Loucy (cell line): ENCODE measurements at regions not wholly inside any gene's neighbourhood (a gene's known extent, or its start where the extent isn't known, plus 50 kb on each side); places are given as distances from the start of the nearest gene placed in this dataset.

Source experiments
- H2AFZ ChIP-seq: fragments of 200-600 bp; sonication (generic); 2 replicates; pipeline ENCODE4 v1.6.0; 2016; ENCODE audit warnings: antibody characterized with exemption, mild to moderate bottlenecking, low read length, moderate library complexity
- H3F3A ChIP-seq: fragments of 200-600 bp; 2 replicates; pipeline ENCODE4 v1.6.0; 2016; ENCODE audit warnings: antibody characterized with exemption, low read depth, mild to moderate bottlenecking
- H3K27me3 ChIP-seq: fragments of 200-600 bp; sonication (generic); 2 replicates; pipeline ENCODE4 v1.6.1; 2014; ENCODE audit warnings: low read length, mild to moderate bottlenecking; ENCODE audit not compliant: insufficient read depth, poor library complexity, severe bottlenecking
- H3K36me3 ChIP-seq: fragments of 200-600 bp; sonication (generic); 2 replicates; pipeline ENCODE4 v1.6.1; 2016; ENCODE audit warnings: low read length; ENCODE audit not compliant: insufficient read depth
- H3K4me1 ChIP-seq: fragments of 200-600 bp; sonication (generic); 2 replicates; pipeline ENCODE4 v1.5.1; 2014; ENCODE audit warnings: low read length, mild to moderate bottlenecking; ENCODE audit not compliant: insufficient read depth, poor library complexity, severe bottlenecking
- H3K4me2 ChIP-seq: fragments of 200-600 bp; sonication (generic); 2 replicates; pipeline ENCODE4 v1.6.0; 2014; ENCODE audit warnings: antibody characterized with exemption, low read length, low read depth, mild to moderate bottlenecking; ENCODE audit not compliant: poor library complexity, severe bottlenecking
- H3K4me3 ChIP-seq: fragments of 200-600 bp; sonication (generic); 2 replicates; pipeline ENCODE4 v1.5.1; 2014; ENCODE audit warnings: low read length, mild to moderate bottlenecking, mixed read lengths; ENCODE audit not compliant: poor library complexity, severe bottlenecking
- H3K79me2 ChIP-seq: fragments of 200-600 bp; sonication (generic); 2 replicates; pipeline ENCODE4 v1.6.1; 2014; ENCODE audit warnings: low read length; ENCODE audit not compliant: insufficient read depth
- H3K9ac ChIP-seq: fragments of 200-600 bp; sonication (generic); 2 replicates; pipeline ENCODE4 v1.6.0; 2014; ENCODE audit warnings: mild to moderate bottlenecking, low read depth, low read length, moderate library complexity; ENCODE audit not compliant: poor library complexity, severe bottlenecking
- H3K9me2 ChIP-seq: fragments of 200-600 bp; sonication (generic); replicated peaks from 2 replicates; pipeline ENCODE4 v1.6.1; 2016; ENCODE audit warnings: low read depth, low read length, mixed read lengths
- H3K9me3 ChIP-seq: fragments of 200-600 bp; sonication (generic); 2 replicates; pipeline ENCODE4 v1.6.1; 2014; ENCODE audit warnings: mild to moderate bottlenecking, antibody characterized with exemption, low read length, low read depth; ENCODE audit not compliant: insufficient read depth
- H4K20me1 ChIP-seq: fragments of 200-600 bp; sonication (generic); 2 replicates; pipeline ENCODE4 v1.6.0; 2014; ENCODE audit warnings: antibody characterized with exemption, low read length, mild to moderate bottlenecking; ENCODE audit not compliant: insufficient read depth, poor library complexity, severe bottlenecking
- EZH2phosphoT487 ChIP-seq: fragments of 200-600 bp; IDR thresholded peaks from 2 replicates; pipeline ENCODE4 v1.6.1; 2018; ENCODE audit warnings: antibody characterized with exemption, mild to moderate bottlenecking, moderate library complexity, borderline replicate concordance
- TF ChIP-seq, protein P1 (sequence below): fragments of 200-600 bp; sonication (generic); conservative IDR thresholded peaks from 2 replicates; pipeline ENCODE4 v1.5.1; 2014; ENCODE audit warnings: mild to moderate bottlenecking, antibody characterized with exemption, low read length

DNA sequence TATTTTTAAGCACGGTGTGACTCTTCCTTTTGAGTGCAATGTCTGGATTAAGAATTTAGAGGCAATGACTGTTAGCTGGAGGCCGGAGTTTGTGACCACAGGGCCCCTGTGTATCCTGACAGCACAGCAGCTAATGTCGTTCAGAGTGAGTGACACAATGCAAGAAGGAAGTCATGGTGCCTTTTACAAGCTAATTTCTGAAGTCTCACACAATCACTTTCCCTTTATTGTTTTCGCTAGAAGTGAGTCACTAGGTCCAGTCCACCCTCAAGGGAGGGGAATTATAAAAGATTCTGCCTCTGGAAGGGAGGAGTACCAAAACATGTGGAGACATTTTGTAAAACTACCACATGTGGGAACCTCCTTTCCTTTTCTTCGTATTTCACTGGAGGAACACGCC lies 185.5 kb upstream of the FGF10 start:
- Histone ChIP-seq H3K9me3 (no peaks in the 10 kb centered on the region), H3K79me2 (no peaks in the 10 kb centered on the region), H3K36me3 (no peaks in the 10 kb centered on the region), H3K4me3 (no peak overlapping the region), H3F3A (no peaks in the 10 kb centered on the region), H2AFZ (no peak overlapping the region), H4K20me1 (no peaks in the 10 kb centered on the region), H3K27me3 (no peaks in the 10 kb centered on the region), H3K9ac (no peak overlapping the region), H3K9me2 (no peaks in the 10 kb centered on the region), H3K4me2 (no peak overlapping the region), H3K4me1 (no peaks in the 10 kb centered on the region)
- TF ChIP-seq EZH2phosphoT487: no peak
- TF ChIP-seq, protein P1, sequence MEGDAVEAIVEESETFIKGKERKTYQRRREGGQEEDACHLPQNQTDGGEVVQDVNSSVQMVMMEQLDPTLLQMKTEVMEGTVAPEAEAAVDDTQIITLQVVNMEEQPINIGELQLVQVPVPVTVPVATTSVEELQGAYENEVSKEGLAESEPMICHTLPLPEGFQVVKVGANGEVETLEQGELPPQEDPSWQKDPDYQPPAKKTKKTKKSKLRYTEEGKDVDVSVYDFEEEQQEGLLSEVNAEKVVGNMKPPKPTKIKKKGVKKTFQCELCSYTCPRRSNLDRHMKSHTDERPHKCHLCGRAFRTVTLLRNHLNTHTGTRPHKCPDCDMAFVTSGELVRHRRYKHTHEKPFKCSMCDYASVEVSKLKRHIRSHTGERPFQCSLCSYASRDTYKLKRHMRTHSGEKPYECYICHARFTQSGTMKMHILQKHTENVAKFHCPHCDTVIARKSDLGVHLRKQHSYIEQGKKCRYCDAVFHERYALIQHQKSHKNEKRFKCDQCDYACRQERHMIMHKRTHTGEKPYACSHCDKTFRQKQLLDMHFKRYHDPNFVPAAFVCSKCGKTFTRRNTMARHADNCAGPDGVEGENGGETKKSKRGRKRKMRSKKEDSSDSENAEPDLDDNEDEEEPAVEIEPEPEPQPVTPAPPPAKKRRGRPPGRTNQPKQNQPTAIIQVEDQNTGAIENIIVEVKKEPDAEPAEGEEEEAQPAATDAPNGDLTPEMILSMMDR: no peak

DNA sequence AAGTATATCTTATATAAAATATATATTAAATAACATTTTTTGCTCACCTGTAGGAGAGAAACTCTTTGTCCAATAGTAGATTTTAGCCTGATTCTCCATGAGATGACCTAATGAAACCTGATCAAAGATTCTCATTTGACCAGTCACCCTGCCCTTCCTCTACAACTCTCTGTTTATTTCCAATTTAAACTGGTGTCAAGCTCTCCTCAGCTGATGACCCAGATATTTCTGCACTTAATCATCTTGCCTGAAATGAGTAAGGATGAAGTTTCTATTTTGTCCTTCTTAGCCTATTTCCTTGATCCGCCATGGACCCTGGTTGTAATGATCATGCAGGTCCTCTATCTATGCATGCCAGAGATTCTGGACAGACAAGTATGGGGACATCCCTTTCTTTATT lies 179.3 kb upstream of the FGF10 start:
- Histone ChIP-seq H3K27me3 (no peaks in the 10 kb centered on the region), H3K79me2 (no peaks in the 10 kb centered on the region), H3K4me2 (no peak overlapping the region), H3K9me3 (no peaks in the 10 kb centered on the region), H3F3A (no peaks in the 10 kb centered on the region), H3K36me3 (no peaks in the 10 kb centered on the region), H4K20me1 (no peaks in the 10 kb centered on the region), H3K9me2 (no peaks in the 10 kb centered on the region), H3K4me3 (no peak overlapping the region), H2AFZ (no peak overlapping the region), H3K4me1 (no peaks in the 10 kb centered on the region), H3K9ac (no peak overlapping the region)
- TF ChIP-seq, protein P1: no peak
- no peak for TF ChIP-seq EZH2phosphoT487

DNA sequence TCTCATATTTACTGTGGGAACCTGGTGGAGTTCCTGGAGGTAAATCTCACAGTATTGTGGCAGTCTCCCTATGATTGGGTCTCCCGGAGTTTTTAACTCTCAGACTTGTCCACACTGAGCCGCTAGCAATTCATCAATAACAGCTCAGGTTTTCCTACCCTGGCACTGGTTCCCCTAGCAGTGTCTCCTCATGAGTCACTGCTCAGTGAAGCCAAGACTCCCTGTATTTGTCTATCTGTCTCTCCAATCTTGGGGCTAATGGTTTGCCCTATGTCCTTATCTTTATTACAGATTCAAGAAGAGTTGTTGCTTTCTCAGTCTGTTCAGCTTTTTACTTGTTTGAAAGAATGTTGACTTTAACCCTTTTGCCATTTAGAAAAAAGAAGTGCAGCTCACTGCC lies 176.7 kb upstream of the FGF10 start:
- TF ChIP-seq, protein P1: no peak
- TF ChIP-seq EZH2phosphoT487: no peak

More for the DNA sequence above, 176.7 kb upstream of the FGF10 start:
- Histone ChIP-seq H3K4me1 (no peaks in the 10 kb centered on the region), H3K36me3 (no peaks in the 10 kb centered on the region), H3K9me3 (no peaks in the 10 kb centered on the region), H3F3A (no peaks in the 10 kb centered on the region), H2AFZ (no peak overlapping the region), H3K9me2 (no peaks in the 10 kb centered on the region), H3K79me2 (no peaks in the 10 kb centered on the region), H3K27me3 (no peaks in the 10 kb centered on the region), H3K4me3 (no peak overlapping the region), H3K9ac (no peak overlapping the region), H4K20me1 (no peaks in the 10 kb centered on the region), H3K4me2 (no peak overlapping the region)
